Astrocyte (in vitro differentiated cells and primary cell): ENCODE measurements at regions not wholly inside any gene's neighbourhood (a gene's known extent, or its start where the extent isn't known, plus 50 kb on each side); places are given as distances from the start of the nearest gene placed in this dataset.

Experiments used
- CTCF ChIP-seq: IDR thresholded peaks from 2 replicates; pipeline ENCODE4 v1.5.1; 2011; ENCODE audit warnings: low read depth, mild to moderate bottlenecking, inconsistent platforms, low read length, moderate library complexity; ENCODE audit not compliant: insufficient read depth
- EZH2 ChIP-seq: IDR thresholded peaks from 2 replicates; pipeline ENCODE4 v1.6.1; 2012; ENCODE audit warnings: mild to moderate bottlenecking, low read length, inconsistent platforms; ENCODE audit not compliant: insufficient read depth

GRCh38 chr5:23103566-23103965 is 250.4 kb upstream of the CDH12 start:
- TF ChIP-seq CTCF = no peak
- no peak for TF ChIP-seq EZH2
